ENCODE measurements at regions not wholly inside any gene's neighbourhood (a gene's known extent, or its start where the extent isn't known, plus 50 kb on each side); places are given as distances from the start of the nearest gene placed in this dataset.
A peak's percentile ranks its signal among the peaks of the same experiment; 100 is the strongest.
"Not testable (repeated sequence)": the region's sequence is repeated elsewhere in the genome, so short reads cannot be mapped to it uniquely, and the experiment has no call there.

DNA sequence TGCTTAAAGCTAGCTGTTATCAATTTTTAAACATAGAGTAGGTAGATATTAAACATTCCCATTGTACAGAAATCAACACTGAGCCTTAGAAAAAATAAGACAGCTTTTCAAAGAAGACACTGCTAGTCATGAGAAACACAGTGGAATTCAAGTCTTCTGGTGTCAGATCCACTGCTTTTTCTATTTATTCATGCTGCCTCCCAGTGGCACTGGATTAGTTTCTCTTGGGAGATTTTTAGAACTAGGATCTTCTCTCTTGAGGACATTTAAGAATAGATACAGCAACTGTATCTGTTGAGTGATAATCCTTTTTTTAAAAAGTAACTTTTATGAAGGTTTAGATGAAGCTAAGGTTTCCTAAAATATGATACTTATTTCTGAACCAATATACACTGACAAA lies 1635.4 kb upstream of the C9orf72 start:
- DNase-seq (ENCODE audit: extremely low spot score, insufficient read length, low read depth) (no peak), FAIRE-seq (no peak)

DNA sequence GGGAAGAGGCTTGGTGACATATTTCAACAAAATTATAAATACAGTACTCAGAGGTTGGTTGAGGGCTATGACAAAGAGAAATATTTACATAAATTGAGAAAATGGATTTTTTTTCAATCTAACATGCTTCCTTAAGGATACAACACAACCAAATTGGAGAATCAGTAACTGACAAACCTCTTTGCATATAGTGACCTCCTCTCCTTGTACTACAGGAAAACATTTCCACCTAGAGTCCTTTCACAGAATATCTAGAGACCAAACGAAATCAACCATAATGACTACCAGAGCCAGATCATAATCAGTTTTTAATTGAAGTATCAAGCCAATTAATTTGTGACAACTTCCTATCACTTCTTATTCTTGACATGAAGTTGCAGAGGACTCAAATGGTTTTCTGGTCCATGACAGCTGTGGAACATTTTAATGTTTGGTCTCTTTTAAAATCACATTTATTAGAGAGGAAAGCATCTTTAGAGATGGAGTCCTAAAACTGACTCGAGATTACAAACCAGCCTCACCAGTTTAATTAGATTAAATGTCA lies 1636.5 kb upstream of the C9orf72 start:
- DNase-seq (ENCODE audit: extremely low spot score, insufficient read length, low read depth), result no peak
- FAIRE-seq, result no peak

GRCh38 chr9:29211003-29211579 lies 1637.8 kb upstream of the C9orf72 start:
- FAIRE-seq, result no peak
- DNase-seq (ENCODE audit: extremely low spot score, insufficient read length, low read depth), result no peak

DNA sequence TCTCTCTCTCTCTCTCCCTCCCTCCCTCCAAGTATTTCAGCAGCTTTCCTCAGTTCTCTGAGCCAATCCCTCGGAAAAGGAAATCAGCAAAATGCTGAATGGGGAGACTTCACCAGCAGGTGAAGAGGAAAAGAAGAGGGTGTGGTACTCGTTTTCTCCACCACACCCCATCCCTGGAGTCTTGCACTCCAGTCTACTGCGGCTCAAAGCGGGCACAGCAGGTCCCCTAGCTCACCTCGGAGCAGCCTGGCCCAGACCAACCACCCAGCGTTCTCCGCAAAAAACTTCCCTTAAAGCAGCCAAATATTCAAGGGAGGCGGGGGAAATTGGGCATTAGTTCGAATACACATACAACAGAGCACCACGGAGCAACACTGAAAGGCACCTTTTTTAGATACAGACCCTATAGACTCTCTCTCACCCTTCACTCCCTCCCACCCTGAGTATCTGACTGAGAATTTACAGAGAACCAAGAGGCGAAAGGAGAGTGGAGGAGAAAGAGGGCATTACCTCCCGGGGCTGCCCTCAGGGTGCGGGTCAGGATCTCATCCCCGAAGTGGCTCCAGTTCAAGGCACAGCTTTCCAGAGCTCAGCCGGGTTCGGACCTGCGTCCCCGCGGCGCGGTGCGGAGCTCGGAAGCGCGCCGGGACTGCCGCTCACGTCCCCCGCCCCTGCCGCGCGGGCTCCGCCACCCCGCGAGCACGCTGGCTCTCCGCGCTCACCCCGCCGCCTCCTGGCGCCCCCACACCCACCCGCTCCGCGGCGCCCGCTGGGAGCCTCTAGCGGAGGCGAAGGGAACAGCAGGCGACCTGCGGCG lies 1638.5 kb upstream of the C9orf72 start:
- DNase-seq (ENCODE audit: extremely low spot score, insufficient read length, low read depth) (peak; percentile 8), FAIRE-seq (no peak)

GRCh38 chr9:29212397-29213387 lies 1639.4 kb upstream of the C9orf72 start:
- DNase-seq (ENCODE audit: extremely low spot score, insufficient read length, low read depth) (no peak), FAIRE-seq (no peak)

DNA sequence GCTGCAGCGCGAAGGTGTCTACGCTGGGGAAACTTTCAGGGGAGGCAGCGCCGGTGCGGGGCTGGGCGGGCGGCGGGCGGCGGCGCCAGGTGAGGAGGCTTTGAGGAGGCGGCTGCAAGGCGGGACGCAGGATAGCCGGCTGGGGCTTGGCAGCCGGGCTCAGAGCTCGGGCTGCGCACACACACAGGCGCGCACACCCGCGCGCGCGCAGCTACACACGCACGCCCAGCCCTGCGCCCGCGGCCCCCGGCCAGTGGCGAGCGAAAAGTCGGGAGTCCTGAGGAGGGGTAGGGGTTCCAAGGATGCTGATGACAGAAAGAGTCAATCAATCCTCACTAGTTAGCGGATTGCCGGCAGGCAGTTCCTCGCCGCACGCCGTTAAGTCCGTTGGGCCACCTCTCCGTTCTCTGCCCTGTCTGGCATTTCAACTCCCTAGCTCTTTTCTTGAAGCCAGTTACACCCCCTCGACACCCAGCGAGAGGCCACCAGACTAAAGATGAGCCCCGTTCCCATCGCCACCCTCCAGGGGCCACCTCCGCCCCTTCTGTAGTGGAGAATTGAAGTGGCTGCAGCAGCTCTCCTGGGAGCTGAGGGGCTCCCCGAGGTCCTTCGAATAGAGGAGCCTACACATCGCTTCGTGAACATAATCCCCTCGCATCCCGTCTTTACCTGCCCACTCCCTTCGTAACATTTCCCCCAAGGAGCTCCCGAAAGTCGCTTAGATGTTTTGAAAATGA lies 1640.3 kb upstream of the C9orf72 start, which contains the start of gene LINGO2:
Gene LINGO2 (minus strand): TSS at position 185 of the 737 bp plus-strand sequence.
- no peak for DNase-seq (ENCODE audit: extremely low spot score, insufficient read length, low read depth)
- no peak for FAIRE-seq

DNA sequence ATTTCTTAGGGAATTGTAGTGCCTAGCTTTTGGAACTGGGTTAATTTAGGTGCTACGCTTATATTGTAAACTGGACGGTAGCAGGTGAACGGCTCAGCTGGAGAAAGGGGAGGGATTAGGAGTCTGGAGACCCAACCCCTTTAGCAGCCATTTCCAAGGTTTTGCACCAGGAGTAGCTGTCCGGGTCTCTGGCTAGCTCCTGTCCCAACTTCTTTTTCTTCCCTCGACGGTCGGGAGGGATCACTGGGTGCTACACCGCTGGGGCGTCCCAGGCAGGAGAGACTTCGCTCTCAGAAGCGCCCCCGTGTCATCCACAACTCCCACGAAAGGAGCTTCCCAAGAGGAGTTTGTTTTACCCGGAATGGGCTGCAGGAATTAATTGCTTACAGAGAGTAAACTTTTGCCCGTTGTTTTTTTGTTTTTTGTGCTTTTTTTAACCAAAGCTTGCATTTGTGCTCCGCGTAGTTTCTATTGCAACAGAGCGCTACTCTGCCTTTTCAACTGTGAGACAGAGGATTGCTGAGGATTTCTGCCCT lies 1640.9 kb upstream of the C9orf72 start:
- FAIRE-seq (no peak), DNase-seq (ENCODE audit: extremely low spot score, insufficient read length, low read depth) (no peak)

- FAIRE-seq (no peak), DNase-seq (ENCODE audit: extremely low spot score, insufficient read length, low read depth) (no peak)
Observed at GRCh38 chr9:29214690-29215253, 1641.5 kb upstream of the C9orf72 start.

DNA sequence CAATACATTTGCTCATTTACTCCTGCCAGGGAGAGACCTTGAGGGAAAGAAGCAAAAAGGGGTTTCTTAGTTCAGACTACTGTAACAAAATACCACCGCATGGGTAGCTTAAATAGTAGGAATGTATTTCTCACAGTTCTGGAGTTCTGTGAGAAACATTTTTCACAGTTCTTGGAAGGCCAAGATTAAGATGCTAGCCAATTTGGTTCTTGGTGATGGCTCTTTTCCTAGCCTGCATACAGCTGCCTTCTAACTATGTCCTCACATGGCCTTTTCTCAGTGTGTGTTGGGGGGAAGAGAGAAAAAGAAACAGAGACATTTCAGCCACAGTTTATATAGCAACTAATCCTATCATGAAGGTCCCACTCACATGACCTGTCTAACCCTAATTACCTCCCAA lies 1644.7 kb upstream of the C9orf72 start:
- no peak for DNase-seq (ENCODE audit: extremely low spot score, insufficient read length, low read depth)
- no peak for FAIRE-seq

GRCh38 chr9:29220596-29221251 lies 1647.4 kb upstream of the C9orf72 start:
- no peak for DNase-seq (ENCODE audit: extremely low spot score, insufficient read length, low read depth)

DNA sequence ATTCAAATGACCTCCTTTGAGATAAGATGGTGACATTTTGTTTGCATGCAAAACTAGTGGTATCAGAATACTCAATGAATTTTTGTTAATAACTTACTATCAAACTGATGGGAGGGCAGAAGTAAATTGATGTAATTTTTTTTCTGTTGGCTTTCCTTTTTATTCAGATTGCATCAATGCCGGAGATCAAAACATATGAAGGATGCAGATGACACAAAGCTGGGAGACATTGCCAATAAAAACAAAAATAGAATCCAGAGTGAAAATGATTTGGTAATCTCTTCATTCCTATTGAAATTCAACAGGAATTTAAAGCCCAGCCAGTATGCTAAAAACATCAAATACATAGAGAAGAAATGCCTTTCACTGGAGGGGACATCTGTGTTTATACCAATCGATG lies 1655.3 kb upstream of the C9orf72 start:
- DNase-seq (ENCODE audit: extremely low spot score, insufficient read length, low read depth), result no peak

More at GRCh38 chr9:29220596-29221251, 1647.4 kb upstream of the C9orf72 start:
- no peak for FAIRE-seq

DNA sequence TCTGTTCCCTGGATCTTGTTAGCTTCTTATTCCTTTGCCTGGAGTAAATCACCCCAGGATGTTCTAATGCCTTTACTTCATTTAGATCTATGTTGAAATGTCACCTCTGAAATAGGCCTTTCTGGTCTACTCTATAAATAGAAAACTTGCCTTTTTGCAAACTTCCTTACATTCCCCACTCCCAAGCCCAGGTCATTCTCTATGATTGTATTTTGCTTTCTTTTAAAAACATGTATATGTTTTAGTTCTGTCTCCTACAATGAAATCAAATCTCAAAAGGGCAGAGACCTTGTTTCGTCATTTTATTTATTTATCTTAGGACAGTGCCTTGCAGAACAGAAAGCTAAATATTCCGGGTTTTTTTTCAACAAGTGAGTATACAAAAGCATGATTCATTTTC lies 1657.7 kb upstream of the C9orf72 start:
- no peak for DNase-seq (ENCODE audit: extremely low spot score, insufficient read length, low read depth)
- no peak for FAIRE-seq

More for the DNA sequence above, 1655.3 kb upstream of the C9orf72 start:
- no peak for FAIRE-seq

GRCh38 chr9:29233193-29233592 lies 1659.9 kb upstream of the C9orf72 start:
- FAIRE-seq (no peak), DNase-seq (ENCODE audit: extremely low spot score, insufficient read length, low read depth) (no peak)

GRCh38 chr9:29241320-29241719 lies 1668.0 kb upstream of the C9orf72 start:
- FAIRE-seq (no peak), DNase-seq (ENCODE audit: extremely low spot score, insufficient read length, low read depth) (no peak)

GRCh38 chr9:29245351-29245750 lies 1672.1 kb upstream of the C9orf72 start:
- DNase-seq (ENCODE audit: extremely low spot score, insufficient read length, low read depth), result no peak

GRCh38 chr9:29270400-29270799 lies 1697.1 kb upstream of the C9orf72 start:
- not testable (repeated sequence) for FAIRE-seq; DNase-seq (ENCODE audit: extremely low spot score, insufficient read length, low read depth)

More at GRCh38 chr9:29245351-29245750, 1672.1 kb upstream of the C9orf72 start:
- FAIRE-seq, result no peak

DNA sequence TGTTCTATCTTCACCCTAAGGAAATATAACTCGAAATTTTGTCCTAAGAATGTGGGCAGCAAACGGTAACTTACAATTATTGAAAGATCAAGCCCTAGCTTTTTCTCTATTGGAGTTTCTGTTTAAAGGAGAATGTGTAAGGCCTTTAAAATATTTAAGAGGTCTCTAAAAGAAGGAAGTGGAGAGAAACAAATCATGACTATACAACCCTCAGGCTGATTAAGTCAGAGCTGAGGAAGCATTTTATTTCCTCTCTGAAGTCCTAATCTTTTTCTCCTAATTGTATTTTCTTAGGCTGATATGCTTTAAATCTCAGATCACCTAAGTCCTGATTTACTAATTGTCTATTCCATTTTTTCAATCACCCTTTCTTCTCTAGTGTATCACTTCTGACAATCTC lies 1708.8 kb upstream of the C9orf72 start:
- DNase-seq (ENCODE audit: extremely low spot score, insufficient read length, low read depth) (no peak), FAIRE-seq (no peak)

- no peak for FAIRE-seq
Observed at GRCh38 chr9:29285818-29286217, 1712.5 kb upstream of the C9orf72 start.

More at GRCh38 chr9:29285818-29286217, 1712.5 kb upstream of the C9orf72 start:
- no peak for DNase-seq (ENCODE audit: extremely low spot score, insufficient read length, low read depth)

Data from GM18507 (cell line).